ENCODE measurements at regions not wholly inside any gene's neighbourhood (a gene's known extent, or its start where the extent isn't known, plus 50 kb on each side); places are given as distances from the start of the nearest gene placed in this dataset.

DNA sequence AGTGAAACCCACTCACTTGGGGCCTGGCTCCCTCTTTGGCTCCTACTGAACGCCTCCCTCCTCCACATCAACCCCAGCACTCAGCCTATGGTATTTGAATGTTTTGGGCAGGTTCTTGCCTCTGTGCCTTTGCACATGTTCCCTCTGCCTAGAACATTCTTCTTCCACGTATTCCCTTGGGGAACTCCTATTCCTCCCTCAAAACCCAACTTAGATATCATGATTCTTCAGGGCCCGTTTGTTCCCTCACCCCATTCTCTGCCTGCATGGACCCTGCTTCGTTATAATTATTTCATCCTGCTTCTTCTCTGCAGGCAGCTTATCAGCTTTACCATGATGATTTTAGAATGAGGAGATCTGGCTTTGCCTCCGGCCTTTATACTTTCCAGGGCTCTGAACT lies 215.0 kb upstream of the IER5L start:
- DNase-seq (ENCODE audit: low spot score) (no peak), ATAC-seq (ENCODE audit: low FRiP score) (no peak)
- TF ChIP-seq, protein P1, sequence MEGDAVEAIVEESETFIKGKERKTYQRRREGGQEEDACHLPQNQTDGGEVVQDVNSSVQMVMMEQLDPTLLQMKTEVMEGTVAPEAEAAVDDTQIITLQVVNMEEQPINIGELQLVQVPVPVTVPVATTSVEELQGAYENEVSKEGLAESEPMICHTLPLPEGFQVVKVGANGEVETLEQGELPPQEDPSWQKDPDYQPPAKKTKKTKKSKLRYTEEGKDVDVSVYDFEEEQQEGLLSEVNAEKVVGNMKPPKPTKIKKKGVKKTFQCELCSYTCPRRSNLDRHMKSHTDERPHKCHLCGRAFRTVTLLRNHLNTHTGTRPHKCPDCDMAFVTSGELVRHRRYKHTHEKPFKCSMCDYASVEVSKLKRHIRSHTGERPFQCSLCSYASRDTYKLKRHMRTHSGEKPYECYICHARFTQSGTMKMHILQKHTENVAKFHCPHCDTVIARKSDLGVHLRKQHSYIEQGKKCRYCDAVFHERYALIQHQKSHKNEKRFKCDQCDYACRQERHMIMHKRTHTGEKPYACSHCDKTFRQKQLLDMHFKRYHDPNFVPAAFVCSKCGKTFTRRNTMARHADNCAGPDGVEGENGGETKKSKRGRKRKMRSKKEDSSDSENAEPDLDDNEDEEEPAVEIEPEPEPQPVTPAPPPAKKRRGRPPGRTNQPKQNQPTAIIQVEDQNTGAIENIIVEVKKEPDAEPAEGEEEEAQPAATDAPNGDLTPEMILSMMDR (IDR thresholded peaks at IDR 0.05), result no peak

DNA sequence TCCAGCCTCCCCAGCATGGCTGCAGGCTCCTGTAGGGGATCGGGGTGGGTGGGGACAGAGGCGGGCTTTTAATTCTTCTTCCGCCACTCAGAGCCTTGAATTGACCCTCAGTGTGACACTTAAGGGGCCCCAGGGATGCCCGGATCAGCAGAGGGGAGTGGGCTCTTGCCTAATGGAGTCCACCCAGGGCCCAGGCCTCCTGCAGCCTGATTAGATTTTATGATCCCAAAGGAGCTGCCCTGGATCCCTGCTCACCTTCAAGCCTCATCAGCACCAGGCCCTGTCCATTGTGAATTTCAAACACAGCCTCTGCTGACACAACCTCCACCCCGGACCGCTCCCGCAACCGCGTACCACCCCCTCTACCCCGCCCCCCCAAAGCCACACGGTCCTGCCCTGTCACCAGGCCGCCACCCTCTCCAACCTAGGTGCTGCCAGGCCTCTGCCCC lies 214.1 kb upstream of the IER5L start:
- ATAC-seq (ENCODE audit: low FRiP score) (no peak), DNase-seq (ENCODE audit: low spot score) (no peak)
- TF ChIP-seq, protein P1 (IDR thresholded peaks at IDR 0.05), result no peak

DNA sequence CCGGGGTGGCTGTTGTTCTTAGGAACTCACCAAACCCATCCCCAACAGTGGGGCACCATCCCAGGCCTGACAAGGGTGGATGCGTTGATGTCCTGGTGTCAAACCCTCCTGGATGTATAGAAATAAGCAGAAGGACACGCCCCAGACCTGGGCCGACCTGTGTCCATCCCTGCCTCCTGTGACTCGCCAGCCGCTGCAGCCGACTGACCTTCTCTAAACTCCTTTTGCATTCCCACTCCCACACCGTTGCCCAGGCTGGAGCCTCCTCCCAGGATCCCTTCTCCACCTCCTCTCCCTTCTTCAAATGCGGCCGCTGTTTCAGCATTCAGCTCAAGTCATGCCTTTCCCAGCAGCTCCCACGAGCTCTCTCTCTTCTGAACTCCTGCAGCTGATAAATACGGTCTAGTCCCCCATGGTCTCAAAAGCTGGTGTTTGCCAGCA lies 213.2 kb upstream of the IER5L start:
- no peak for ATAC-seq (ENCODE audit: low FRiP score)

DNA sequence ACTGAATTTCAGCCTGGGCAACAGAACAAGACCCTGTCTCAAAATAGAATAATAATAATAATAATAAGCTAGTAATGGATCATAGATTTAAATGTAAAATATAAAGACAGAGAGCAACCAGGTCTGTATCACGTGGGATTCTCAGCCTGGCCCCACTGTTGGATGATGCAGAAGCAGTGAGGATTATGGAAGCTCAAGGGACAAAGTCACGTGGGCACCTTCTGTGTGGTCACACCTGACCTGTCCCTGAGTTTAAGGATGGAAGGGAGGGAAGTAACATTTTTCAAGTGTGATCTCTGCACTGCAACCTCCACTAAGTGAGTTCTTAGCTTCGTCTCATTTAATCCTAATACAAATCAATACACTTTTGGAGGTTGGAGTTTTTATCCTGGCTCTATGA lies 212.5 kb upstream of the IER5L start:
- DNase-seq (ENCODE audit: low spot score) (no peak), ATAC-seq (ENCODE audit: low FRiP score) (no peak)
- TF ChIP-seq, protein P1 (IDR thresholded peaks at IDR 0.05), result no peak

More for the DNA sequence above, 213.2 kb upstream of the IER5L start:
- DNase-seq (ENCODE audit: low spot score), result no peak
- TF ChIP-seq, protein P1 (IDR thresholded peaks at IDR 0.05), result no peak

DNA sequence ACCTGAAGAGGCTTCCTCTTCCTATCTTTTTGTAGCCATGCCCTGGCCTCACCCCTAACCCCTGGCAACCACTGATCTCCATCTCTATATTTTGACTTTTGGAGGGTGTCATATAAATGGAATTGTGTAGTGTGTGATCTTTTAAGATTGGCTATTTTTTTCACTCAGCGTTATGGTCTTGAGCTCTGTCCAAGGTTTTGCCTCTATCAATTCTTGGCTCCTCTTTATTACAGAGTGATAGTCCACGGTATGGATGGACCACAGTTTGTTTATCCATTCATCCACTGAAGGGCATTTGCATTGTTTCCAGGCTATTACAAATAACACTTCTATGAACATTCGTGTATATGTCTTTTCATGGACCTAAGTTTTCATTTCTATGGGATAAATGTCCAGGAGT lies 209.8 kb upstream of the IER5L start:
- DNase-seq (ENCODE audit: low spot score) (no peak), ATAC-seq (ENCODE audit: low FRiP score) (no peak)

DNA sequence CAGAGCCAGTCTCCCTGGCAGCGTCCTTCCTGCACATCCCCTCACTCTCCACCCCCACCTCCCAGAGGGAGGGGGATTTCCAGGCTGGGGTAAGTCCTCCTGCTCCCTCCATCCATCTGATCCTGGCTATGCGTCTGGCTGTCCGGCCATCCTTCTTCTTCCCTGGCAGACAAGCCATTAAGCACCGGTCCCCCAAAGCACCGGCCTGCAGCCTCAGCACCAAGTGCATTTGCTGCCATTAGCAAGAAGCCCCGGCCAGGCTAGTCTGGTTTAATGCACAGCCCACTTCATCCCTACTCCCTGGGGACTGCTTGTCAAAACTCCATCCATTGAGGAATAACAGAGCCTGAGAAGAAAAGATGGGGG lies 208.7 kb upstream of the IER5L start:
- TF ChIP-seq, protein P1 (IDR thresholded peaks at IDR 0.05), result no peak
- ATAC-seq (ENCODE audit: low FRiP score), result no peak
- no peak for DNase-seq (ENCODE audit: low spot score)

More for the DNA sequence above, 209.8 kb upstream of the IER5L start:
- TF ChIP-seq, protein P1 (IDR thresholded peaks at IDR 0.05), result no peak

DNA sequence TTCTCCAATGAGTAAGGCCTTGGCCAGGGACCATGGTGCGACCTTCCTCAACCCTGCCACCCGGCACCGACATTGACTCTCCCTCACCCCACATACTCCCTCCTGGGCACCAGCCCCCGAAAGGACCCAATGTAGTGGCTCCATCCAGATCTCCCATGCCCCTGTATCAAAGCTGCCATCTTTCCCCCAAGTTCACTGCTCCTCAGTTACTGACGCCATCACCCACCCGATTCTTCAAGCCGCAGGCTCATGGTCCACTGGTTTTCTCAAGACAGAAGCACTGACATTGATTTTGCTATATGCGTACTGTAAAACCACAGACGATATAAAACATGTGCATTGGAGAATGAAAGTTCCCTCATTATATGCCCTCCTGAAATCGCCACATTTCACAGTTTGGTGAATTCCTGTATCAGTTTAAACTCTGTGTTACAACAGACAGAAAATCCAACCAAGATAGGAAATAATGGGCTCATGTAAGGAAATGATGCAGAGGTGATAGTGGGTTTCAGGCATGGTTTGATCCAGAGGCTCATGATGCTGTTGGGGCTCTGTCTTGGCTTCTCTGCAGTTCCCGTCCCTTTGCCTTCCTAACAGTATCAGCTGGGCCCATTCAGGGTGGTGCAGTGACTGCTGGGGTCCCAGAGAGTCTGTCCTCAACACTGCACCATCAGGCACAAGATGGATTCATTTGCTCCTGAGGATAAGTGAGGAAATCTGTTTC lies 207.3 kb upstream of the IER5L start:
- ATAC-seq (ENCODE audit: low FRiP score) (no peak), DNase-seq (ENCODE audit: low spot score) (no peak)
- TF ChIP-seq, protein P1 (IDR thresholded peaks at IDR 0.05), result no peak
